GM04503 (cell line): ENCODE measurements at regions not wholly inside any gene's neighbourhood (a gene's known extent, or its start where the extent isn't known, plus 50 kb on each side); places are given as distances from the start of the nearest gene placed in this dataset.
A peak's percentile ranks its signal among the peaks of the same experiment; 100 is the strongest.

Source experiments
- DNase-seq: peaks from one replicate; pipeline ENCODE4 v3.0.0-alpha.2; 2012; ENCODE audit warnings: low read depth

- peak; percentile 100 for DNase-seq
These were observed 167.1 kb upstream of the ZFHX3 start for GRCh38 chr16:73214825-73215677.

DNA sequence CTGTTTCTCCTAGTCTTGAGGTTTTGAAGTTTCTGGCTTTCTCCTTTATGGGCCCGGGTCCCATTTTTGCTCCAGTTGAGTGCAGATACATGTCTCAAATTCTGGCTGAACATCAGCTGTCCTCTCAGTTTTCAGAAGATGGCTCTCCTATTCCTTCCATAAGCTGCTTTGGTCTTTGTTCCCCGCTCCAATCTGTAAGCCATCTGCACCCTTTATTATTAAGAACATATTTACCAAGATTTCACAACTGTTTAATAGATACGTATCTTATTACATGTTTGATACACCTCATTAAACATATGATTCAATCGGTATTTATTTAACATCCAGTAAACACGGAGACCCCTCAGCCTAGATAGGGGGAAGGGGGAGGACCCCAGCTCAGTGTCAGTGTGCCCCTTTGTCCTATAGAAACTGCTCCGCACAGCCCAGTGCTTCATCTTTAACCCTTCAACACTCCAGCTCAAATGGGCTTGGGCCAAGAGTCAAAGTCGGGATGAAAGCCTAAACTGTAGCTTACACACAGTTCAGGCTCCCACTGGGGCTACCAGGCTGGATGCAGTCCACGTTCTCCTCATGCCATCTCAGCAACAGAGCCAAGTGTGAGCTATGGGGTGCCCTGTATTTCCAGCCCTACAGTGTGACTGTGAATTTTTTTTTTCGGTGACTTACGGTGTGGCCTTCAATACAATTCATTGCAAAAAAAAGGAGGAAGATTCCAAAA lies 166.0 kb upstream of the ZFHX3 start:
- no peak for DNase-seq

DNA sequence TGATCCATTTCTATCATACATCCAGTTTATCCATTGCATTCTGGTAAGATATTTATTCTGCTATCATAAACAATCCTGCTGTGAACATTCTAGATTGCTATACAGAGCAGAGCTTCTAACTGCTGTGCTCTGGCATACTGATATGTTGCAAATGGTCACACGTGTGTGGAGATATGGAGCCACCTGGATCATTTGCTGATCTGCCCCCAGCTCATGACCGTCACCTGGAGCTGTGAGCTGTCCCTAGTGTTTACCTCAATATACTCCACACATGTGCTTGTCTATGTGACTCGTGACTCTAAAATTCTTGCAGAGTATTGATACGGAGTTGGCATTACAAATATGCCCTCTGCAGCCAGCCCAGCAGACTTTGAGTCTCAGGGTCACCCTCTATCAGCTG lies 164.5 kb upstream of the ZFHX3 start:
- DNase-seq: no peak

- no peak for DNase-seq
These were observed 162.8 kb upstream of the ZFHX3 start for GRCh38 chr16:73210686-73211085.

DNA sequence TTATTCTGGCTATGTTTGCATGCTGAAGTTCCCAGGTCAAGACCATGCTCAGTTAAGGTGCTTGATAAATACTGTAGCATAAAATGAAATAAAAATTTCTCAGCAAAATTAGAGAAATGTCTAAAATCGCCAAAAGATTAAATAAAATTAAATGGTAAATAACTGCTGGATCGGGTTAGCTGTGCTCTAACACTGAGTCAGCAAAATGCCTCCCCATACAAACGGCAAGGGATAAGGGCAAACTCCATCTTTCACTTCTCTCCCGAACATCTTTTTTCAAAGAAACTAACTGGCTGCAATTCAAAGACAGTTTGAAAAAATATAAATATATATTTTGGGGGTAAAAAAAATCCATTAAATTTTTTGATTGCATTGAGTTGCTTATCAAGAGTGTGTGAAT lies 162.2 kb upstream of the ZFHX3 start:
- no peak for DNase-seq

GRCh38 chr16:73209190-73209589 lies 161.3 kb upstream of the ZFHX3 start:
- DNase-seq: no peak

DNA sequence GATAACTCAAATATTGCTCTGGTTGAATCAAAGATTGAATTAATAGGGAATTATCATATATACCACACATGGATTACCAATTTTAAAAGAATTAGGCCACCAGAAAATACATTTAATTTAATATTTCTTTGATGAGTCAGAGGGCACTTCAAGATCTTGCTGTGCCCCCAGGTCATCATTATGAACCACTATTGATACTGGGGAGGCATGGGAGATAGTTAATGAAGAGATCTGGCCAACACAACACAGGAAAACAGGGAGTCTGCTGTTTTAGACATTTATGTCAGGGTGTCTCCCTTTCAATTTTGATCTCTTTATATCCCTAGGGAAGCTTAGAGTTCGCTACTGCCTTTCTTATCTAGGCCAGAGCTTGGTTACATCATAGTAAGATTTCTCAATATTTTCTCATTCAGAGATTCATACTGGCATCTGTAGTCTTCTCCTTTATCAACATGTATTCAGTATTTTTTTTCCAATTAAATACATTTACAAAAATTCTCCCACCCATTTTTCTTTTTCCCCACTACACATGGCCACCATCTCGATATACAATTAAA lies 158.3 kb upstream of the ZFHX3 start:
- no peak for DNase-seq

- no peak for DNase-seq
These were observed 157.4 kb upstream of the ZFHX3 start for GRCh38 chr16:73205153-73205886.

GRCh38 chr16:73204359-73205152 lies 156.6 kb upstream of the ZFHX3 start:
- DNase-seq: no peak

- peak; percentile 99 for DNase-seq
These were observed 154.3 kb upstream of the ZFHX3 start for GRCh38 chr16:73202161-73202729.

DNA sequence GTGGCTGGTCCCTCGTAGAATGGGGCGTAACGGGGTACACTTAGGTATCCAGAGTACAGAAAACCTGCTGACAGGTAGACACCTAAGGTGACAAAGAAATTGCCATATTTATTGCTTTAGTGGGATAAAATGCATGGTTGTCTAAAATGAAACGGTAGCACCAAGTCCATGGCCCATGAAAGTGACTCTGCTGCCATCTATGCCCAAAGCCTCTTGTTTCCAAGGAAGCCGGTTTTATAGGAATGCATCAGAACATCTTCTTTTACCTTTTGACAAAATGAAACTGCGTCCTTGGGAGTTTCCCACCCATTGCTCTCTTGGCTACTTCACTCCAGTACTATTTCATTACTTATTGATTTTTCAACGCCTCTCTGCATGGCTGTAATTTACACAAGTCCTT lies 151.3 kb upstream of the ZFHX3 start:
- no peak for DNase-seq

DNA sequence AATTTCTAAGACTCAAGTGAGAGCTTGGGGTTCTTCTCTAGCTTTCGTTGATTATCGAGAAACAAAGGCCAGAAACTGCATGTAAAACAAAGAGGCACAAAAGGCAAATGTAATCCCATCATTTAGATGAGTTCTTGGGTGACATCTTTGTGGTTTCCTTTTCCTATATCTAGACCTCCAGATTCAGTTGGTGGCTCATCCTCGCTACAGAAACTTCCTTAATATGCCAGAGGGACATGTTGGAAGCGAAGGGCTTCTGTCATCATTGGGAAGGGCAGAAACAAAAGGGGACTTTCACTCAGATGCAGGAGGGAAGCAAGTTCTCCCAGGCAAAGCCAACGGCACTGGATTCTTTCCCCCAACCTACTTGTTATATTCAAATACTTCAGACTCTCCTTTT lies 150.6 kb upstream of the ZFHX3 start:
- DNase-seq: no peak

DNA sequence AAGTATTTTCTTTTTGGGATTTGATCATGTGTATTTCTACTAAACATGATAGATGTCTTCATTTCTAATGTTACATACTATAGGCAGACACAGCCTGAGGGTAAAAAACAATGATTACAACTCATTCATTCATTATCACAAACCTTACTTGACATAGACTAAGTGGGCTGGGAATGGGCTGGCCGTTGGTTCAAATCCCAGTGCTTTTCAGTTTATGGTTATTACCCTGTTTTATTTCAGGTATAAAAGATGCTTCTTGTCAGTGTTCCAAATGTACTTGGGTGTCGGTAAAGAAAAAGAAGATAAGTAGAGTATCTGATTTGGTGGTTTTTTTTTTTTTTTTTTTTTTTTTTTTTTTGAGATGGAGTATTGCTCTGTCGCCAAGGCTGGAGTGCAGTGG lies 149.7 kb upstream of the ZFHX3 start:
- DNase-seq: no peak

GRCh38 chr16:73196670-73197069 lies 148.7 kb upstream of the ZFHX3 start:
- no peak for DNase-seq

GRCh38 chr16:73193464-73193863 lies 145.5 kb upstream of the ZFHX3 start:
- DNase-seq: no peak

DNA sequence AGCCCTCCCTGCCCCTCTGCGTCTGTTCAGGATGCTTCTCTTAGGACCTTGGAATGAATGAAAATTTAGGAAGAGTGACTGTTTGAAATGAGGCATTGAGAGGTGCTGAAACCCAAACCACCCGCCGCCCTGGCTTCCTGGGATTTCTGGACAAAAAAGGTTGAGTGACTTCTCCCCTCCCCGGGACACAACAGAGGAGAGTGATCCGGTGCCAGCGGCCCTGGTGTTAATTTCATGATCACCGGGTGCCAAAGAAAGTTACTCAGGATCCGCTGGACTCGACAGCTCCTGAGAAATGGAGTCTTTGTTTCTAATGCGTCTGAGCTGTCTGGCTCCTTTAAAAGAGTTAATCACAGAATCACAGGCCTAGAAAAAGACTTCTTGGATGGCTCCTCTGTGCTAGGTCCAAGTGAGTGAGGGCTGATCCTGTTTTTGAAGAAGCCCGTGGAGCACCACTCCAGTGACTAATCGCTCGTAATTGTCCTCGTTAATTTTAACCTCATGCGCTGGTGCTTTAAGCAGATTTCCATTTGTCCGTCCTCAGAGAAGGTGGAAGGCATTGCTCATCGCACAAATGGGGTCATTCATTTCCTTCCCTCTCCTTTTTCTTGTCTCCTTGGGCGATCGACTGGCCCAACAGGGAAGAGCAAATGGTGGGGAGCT lies 144.4 kb upstream of the ZFHX3 start:
- DNase-seq: peak; percentile 47

DNA sequence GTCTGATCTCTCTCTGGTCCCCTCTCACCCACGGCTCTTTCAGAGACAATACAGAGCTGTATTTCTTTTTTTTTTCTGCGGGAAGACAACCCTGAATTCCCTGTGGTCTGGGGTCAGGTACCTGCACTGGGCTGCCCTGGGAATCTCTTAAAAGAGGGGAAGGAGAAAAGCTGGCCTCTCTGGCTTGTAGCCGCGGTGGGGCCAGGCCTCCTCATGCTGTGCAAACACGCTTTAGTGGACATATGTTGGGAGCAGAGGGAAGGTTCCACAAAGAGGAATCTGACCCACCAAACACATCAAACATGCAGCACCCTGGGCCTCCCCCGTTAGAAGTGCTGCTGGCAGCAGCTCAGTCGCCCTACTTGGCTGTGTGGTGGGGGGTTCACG lies 143.7 kb upstream of the ZFHX3 start:
- DNase-seq: no peak

GRCh38 chr16:73190688-73191659 lies 143.0 kb upstream of the ZFHX3 start:
- DNase-seq: no peak

- DNase-seq: no peak
These were observed 142.3 kb upstream of the ZFHX3 start for GRCh38 chr16:73190256-73190655.

- DNase-seq: no peak
These were observed 141.2 kb upstream of the ZFHX3 start for GRCh38 chr16:73189136-73189535.
